Skeletal muscle satellite cell (primary cell): ENCODE measurements at regions not wholly inside any gene's neighbourhood (a gene's known extent, or its start where the extent isn't known, plus 50 kb on each side); places are given as distances from the start of the nearest gene placed in this dataset.
A peak's percentile ranks its signal among the peaks of the same experiment; 100 is the strongest.

Source experiments
- H3K27me3 ChIP-seq: 2 replicates; pipeline ENCODE4 v1.7.0; 2013; ENCODE audit warnings: low read length; ENCODE audit not compliant: control insufficient read depth, insufficient read depth
- H3K36me3 ChIP-seq: 2 replicates; pipeline ENCODE4 v1.7.0; 2013; ENCODE audit warnings: mild to moderate bottlenecking, control low read depth, low read length; ENCODE audit not compliant: insufficient read depth
- H3K4me1 ChIP-seq: 2 replicates; pipeline ENCODE4 v1.7.0; 2013; ENCODE audit warnings: low read length; ENCODE audit not compliant: control insufficient read depth, insufficient read depth
- H3K4me2 ChIP-seq: 2 replicates; pipeline ENCODE4 v1.7.0; 2013; ENCODE audit warnings: mild to moderate bottlenecking, low read length
- H3K4me3 ChIP-seq: 2 replicates; pipeline ENCODE4 v1.7.0; 2013; ENCODE audit warnings: low read length
- H3K9ac ChIP-seq: 2 replicates; pipeline ENCODE4 v1.7.0; 2013; ENCODE audit warnings: mild to moderate bottlenecking, low read depth, low read length, moderate library complexity
- H3K9me3 ChIP-seq: replicated peaks from 2 replicates; pipeline ENCODE4 v1.7.0; 2013; ENCODE audit warnings: mild to moderate bottlenecking, control low read depth, low read length

- Histone ChIP-seq H3K4me2 (no peak overlapping the region), H3K4me1 (no peaks in the 10 kb centered on the region), H3K27me3 (no peaks in the 10 kb centered on the region), H3K9me3 (no peaks in the 10 kb centered on the region), H3K4me3 (no peak overlapping the region), H3K9ac (no peak overlapping the region), H3K36me3 (no peaks in the 10 kb centered on the region)
Observed at GRCh38 chr9:32698706-32699277, 63.3 kb upstream of the TAF1L start.

GRCh38 chr9:32701321-32702022, 66.0 kb upstream of the TAF1L start:
- Histone ChIP-seq H3K36me3 (no peaks in the 10 kb centered on the region), H3K27me3 (peaks cover 3% of the 10 kb centered on the region), H3K4me1 (peaks cover 7% of the 10 kb centered on the region), H3K9me3 (no peaks in the 10 kb centered on the region), H3K9ac (no peak overlapping the region), H3K4me2 (no peak overlapping the region), H3K4me3 (no peak overlapping the region)

GRCh38 chr9:32703635-32704034, 68.2 kb upstream of the TAF1L start:
- no peak overlapping the region for H3K9ac ChIP-seq
- no peaks in the 10 kb centered on the region for H3K36me3 ChIP-seq
- no peak overlapping the region for H3K4me2 ChIP-seq
- peaks cover 3% of the 10 kb centered on the region for H3K27me3 ChIP-seq
- peaks cover 12% of the 10 kb centered on the region for H3K4me1 ChIP-seq
- no peaks in the 10 kb centered on the region for H3K9me3 ChIP-seq
- no peak overlapping the region for H3K4me3 ChIP-seq

GRCh38 chr9:32704343-32704742, 68.9 kb upstream of the TAF1L start:
- Histone ChIP-seq H3K36me3 (no peaks in the 10 kb centered on the region), H3K9ac (no peak overlapping the region), H3K4me2 (no peak overlapping the region), H3K4me3 (no peak overlapping the region), H3K4me1 (peaks cover 12% of the 10 kb centered on the region), H3K9me3 (no peaks in the 10 kb centered on the region), H3K27me3 (peaks cover 3% of the 10 kb centered on the region)

GRCh38 chr9:32705059-32705458, 69.6 kb upstream of the TAF1L start:
- Histone ChIP-seq H3K4me3 (no peak overlapping the region), H3K27me3 (peaks cover 3% of the 10 kb centered on the region), H3K9ac (no peak overlapping the region), H3K4me2 (peak overlapping the region; percentile 20), H3K9me3 (no peaks in the 10 kb centered on the region), H3K36me3 (no peaks in the 10 kb centered on the region), H3K4me1 (peaks cover 12% of the 10 kb centered on the region)

- Histone ChIP-seq H3K36me3 (no peaks in the 10 kb centered on the region), H3K9ac (no peak overlapping the region), H3K9me3 (no peaks in the 10 kb centered on the region), H3K4me1 (peaks cover 12% of the 10 kb centered on the region), H3K4me3 (no peak overlapping the region), H3K27me3 (peaks cover 3% of the 10 kb centered on the region), H3K4me2 (no peak overlapping the region)
Observed at GRCh38 chr9:32706004-32706724, 70.7 kb upstream of the TAF1L start.

GRCh38 chr9:32706725-32707100, 71.2 kb upstream of the TAF1L start:
- peaks cover 12% of the 10 kb centered on the region for H3K4me1 ChIP-seq
- H3K4me3 ChIP-seq = no peak overlapping the region
- peaks cover 3% of the 10 kb centered on the region for H3K27me3 ChIP-seq
- H3K4me2 ChIP-seq = no peak overlapping the region
- no peak overlapping the region for H3K9ac ChIP-seq
- H3K9me3 ChIP-seq = no peaks in the 10 kb centered on the region
- no peaks in the 10 kb centered on the region for H3K36me3 ChIP-seq

GRCh38 chr9:32707326-32707725, 71.9 kb upstream of the TAF1L start:
- H3K4me3 ChIP-seq = no peak overlapping the region
- H3K4me2 ChIP-seq = no peak overlapping the region
- H3K9me3 ChIP-seq = no peaks in the 10 kb centered on the region
- peaks cover 12% of the 10 kb centered on the region for H3K4me1 ChIP-seq
- no peaks in the 10 kb centered on the region for H3K36me3 ChIP-seq
- H3K9ac ChIP-seq = no peak overlapping the region
- H3K27me3 ChIP-seq = peaks cover 3% of the 10 kb centered on the region

GRCh38 chr9:32708480-32709150, 73.1 kb upstream of the TAF1L start:
- no peak overlapping the region for H3K4me3 ChIP-seq
- peaks cover 12% of the 10 kb centered on the region for H3K4me1 ChIP-seq
- H3K4me2 ChIP-seq = no peak overlapping the region
- H3K9ac ChIP-seq = no peak overlapping the region
- H3K27me3 ChIP-seq = peaks cover 3% of the 10 kb centered on the region
- no peaks in the 10 kb centered on the region for H3K9me3 ChIP-seq
- H3K36me3 ChIP-seq = no peaks in the 10 kb centered on the region

- H3K36me3 ChIP-seq = no peaks in the 10 kb centered on the region
- H3K9ac ChIP-seq = no peak overlapping the region
- peaks cover 12% of the 10 kb centered on the region for H3K4me1 ChIP-seq
- no peaks in the 10 kb centered on the region for H3K9me3 ChIP-seq
- H3K27me3 ChIP-seq = peaks cover 3% of the 10 kb centered on the region
- H3K4me2 ChIP-seq = no peak overlapping the region
- H3K4me3 ChIP-seq = no peak overlapping the region
Observed at GRCh38 chr9:32709871-32710270, 73.5 kb upstream of the TMEM215 start.

GRCh38 chr9:32716425-32716824, 66.9 kb upstream of the TMEM215 start:
- no peaks in the 10 kb centered on the region for H3K9me3 ChIP-seq
- no peaks in the 10 kb centered on the region for H3K4me1 ChIP-seq
- H3K27me3 ChIP-seq = no peaks in the 10 kb centered on the region

More at GRCh38 chr9:32716425-32716824, 66.9 kb upstream of the TMEM215 start:
- Histone ChIP-seq H3K9ac (no peak overlapping the region), H3K4me2 (no peak overlapping the region), H3K36me3 (no peaks in the 10 kb centered on the region), H3K4me3 (no peak overlapping the region)
